HG03060 (cell line): ENCODE measurements at regions not wholly inside any gene's neighbourhood (a gene's known extent, or its start where the extent isn't known, plus 50 kb on each side); places are given as distances from the start of the nearest gene placed in this dataset.
"Not testable (repeated sequence)": the region's sequence is repeated elsewhere in the genome, so short reads cannot be mapped to it uniquely, and the experiment has no call there.

Experiments used
- ATAC-seq: cut with Tn5 transposase; IDR thresholded peaks from one replicate; pipeline ENCODE4 v1.9.1; 2021; ENCODE audit warnings: low read depth, moderate number of reproducible peaks; ENCODE audit not compliant: unreplicated experiment

GRCh38 chr1:38787041-38787440 lies 72.5 kb downstream of the RRAGC start:
- no peak for ATAC-seq

- no peak for ATAC-seq
Observed at GRCh38 chr1:38786040-38786436, 73.5 kb downstream of the RRAGC start.

- ATAC-seq, result no peak
Observed at GRCh38 chr1:38785285-38786039, 74.1 kb downstream of the RRAGC start.

- no peak for ATAC-seq
Observed at GRCh38 chr1:38784452-38785284, 74.9 kb downstream of the RRAGC start.

- ATAC-seq, result no peak
Observed at GRCh38 chr1:38783640-38784229, 75.8 kb downstream of the RRAGC start.

GRCh38 chr1:38781872-38782617 lies 77.5 kb downstream of the RRAGC start:
- no peak for ATAC-seq

GRCh38 chr1:38780133-38780532 lies 79.4 kb downstream of the RRAGC start:
- ATAC-seq, result no peak

- ATAC-seq, result no peak
Observed at GRCh38 chr1:38779491-38779890, 80.1 kb downstream of the RRAGC start.

- ATAC-seq, result no peak
Observed at GRCh38 chr1:38778521-38778920, 81.1 kb downstream of the RRAGC start.

- no peak for ATAC-seq
Observed at GRCh38 chr1:38778051-38778450, 81.5 kb downstream of the RRAGC start.

- ATAC-seq, result no peak
Observed at GRCh38 chr1:38777464-38777957, 82.1 kb downstream of the RRAGC start.

GRCh38 chr1:38776466-38777065 lies 83.0 kb downstream of the RRAGC start:
- ATAC-seq, result no peak

GRCh38 chr1:38775175-38775845 lies 84.3 kb downstream of the RRAGC start:
- no peak for ATAC-seq

GRCh38 chr1:38773483-38773882 lies 86.1 kb downstream of the RRAGC start:
- no peak for ATAC-seq

- no peak for ATAC-seq
Observed at GRCh38 chr1:38772953-38773352, 86.6 kb downstream of the RRAGC start.

- ATAC-seq, result no peak
Observed at GRCh38 chr1:38772026-38772425, 87.5 kb downstream of the RRAGC start.

- ATAC-seq, result not testable (repeated sequence)
Observed at GRCh38 chr1:38770516-38771173, 88.9 kb downstream of the RRAGC start.

GRCh38 chr1:38766125-38766524 lies 93.4 kb downstream of the RRAGC start:
- no peak for ATAC-seq

GRCh38 chr1:38763121-38763520 lies 96.5 kb downstream of the RRAGC start:
- no peak for ATAC-seq
